ENCODE measurements at regions not wholly inside any gene's neighbourhood (a gene's known extent, or its start where the extent isn't known, plus 50 kb on each side); places are given as distances from the start of the nearest gene placed in this dataset.

GRCh38 chr4:99712099-99712498, 54.5 kb upstream of the C4orf54 start:
- TF ChIP-seq CTCF (conservative IDR thresholded peaks at IDR 0.05; ENCODE audit: low read depth, low read length) (no peak), RFX5 (IDR thresholded peaks at IDR 0.05; ENCODE audit: low read depth, low read length) (no peak), RAD21 (IDR thresholded peaks at IDR 0.05; ENCODE audit: low read length) (no peak), POLR2A (IDR thresholded peaks at IDR 0.05; ENCODE audit: low read depth, low read length) (no peak), MXI1 (IDR thresholded peaks at IDR 0.05; ENCODE audit: borderline replicate concordance, low read depth, low read length) (no peak), FOS (IDR thresholded peaks at IDR 0.05; ENCODE audit: low read depth, low read length) (no peak), BHLHE40 (IDR thresholded peaks at IDR 0.05; ENCODE audit: low read depth, low read length) (no peak), RCOR1 (IDR thresholded peaks at IDR 0.05; ENCODE audit: insufficient replicate concordance, low read length) (no peak)

All from IMR-90 (cell line).